NCI-H2196 treated with DMSO at 0.1 percent for 48 hours (cell line): ENCODE measurements at regions not wholly inside any gene's neighbourhood (a gene's known extent, or its start where the extent isn't known, plus 50 kb on each side); places are given as distances from the start of the nearest gene placed in this dataset.

ENCODE experiments used
- DNase-seq: peaks from one replicate; lab custom pipeline; 2025; ENCODE audit not compliant: unreplicated experiment; lab: John Stamatoyannopoulos, UW

DNA sequence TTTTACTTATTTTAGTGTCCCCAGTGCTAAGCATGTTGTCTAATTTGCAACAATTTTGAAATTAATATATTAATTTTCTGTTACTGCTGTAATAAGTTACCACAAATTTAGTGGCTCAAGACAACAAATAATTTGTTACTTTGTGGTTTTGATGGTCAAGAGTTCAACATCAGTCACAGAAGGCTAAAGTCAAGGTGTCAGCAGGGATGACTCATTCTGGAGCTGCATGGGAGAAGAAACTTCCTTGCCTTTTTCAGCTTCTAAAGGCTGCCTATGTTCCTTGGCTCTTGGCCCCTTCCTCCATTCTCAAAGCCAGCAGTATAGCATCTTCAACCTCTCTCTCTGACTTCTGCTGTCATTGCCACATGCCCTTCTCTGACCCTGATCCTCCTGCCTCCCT, 271.8 kb downstream of the HLX start:
- DNase-seq: no peak

GRCh38 chr1:221154932-221155331, 275.7 kb downstream of the HLX start:
- DNase-seq: no peak

DNA sequence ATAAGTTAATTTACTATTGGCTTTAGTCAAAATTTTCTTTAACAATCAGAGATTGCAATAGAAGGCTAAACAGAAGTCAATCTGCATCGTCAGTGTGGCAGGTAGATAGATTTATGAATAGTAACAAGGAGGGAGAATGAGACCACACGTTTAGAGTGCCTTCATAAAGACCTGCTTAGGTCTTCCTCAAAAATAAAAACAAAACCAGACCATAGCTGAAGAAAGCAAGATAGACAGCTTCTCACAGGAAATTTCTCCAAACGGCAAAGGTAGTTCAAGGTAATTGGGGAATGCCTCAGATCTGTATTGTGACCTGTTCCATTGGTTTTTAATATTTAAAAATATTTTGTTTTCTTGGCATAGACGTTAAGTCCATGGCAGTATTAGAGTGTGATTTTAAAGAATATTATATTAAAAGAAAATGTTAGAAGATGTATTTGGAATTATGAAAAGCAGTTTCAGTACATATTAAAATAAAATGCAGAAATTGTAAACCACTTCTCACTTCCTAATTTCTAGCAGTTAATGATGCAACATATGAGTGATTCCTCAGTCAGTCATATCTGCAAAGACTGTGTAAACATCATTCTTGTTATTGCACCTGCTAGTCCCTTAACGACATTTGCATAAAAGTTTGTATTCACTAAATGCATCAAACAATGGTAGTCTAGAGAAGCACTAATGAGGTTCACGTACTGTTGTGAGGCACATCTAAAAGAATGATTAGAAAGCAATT, 278.0 kb downstream of the HLX start:
- DNase-seq: no peak

- no peak for DNase-seq
These were observed 280.4 kb downstream of the HLX start for GRCh38 chr1:221159608-221160007.

DNA sequence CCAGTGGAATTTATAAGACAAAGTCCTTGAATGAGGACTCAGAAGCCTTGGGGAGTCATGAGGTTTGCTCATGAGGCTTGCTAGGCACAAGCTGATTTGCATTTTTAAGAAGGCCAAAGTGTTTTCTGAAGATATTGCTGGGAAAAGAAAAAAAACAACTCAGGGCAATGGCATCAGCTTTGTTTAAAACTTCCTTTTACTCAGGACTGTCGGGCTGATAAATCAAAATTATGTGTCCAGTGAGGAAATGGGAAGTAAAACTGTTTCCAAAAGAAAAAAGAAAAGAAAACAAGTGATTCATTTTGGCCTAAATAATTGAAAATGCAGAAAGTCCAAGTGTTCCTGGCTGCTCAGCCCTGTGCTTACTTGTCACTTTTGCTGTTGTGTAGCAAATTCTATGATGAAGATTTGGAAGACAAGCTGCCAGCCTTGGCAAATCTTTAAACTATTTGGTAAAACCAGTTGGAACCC, 282.4 kb downstream of the HLX start:
- no peak for DNase-seq

- no peak for DNase-seq
These were observed 283.1 kb downstream of the HLX start for GRCh38 chr1:221162352-221162751.

GRCh38 chr1:221162939-221163338, 283.7 kb downstream of the HLX start:
- DNase-seq: no peak

GRCh38 chr1:221164029-221164428, 284.8 kb downstream of the HLX start:
- no peak for DNase-seq

DNA sequence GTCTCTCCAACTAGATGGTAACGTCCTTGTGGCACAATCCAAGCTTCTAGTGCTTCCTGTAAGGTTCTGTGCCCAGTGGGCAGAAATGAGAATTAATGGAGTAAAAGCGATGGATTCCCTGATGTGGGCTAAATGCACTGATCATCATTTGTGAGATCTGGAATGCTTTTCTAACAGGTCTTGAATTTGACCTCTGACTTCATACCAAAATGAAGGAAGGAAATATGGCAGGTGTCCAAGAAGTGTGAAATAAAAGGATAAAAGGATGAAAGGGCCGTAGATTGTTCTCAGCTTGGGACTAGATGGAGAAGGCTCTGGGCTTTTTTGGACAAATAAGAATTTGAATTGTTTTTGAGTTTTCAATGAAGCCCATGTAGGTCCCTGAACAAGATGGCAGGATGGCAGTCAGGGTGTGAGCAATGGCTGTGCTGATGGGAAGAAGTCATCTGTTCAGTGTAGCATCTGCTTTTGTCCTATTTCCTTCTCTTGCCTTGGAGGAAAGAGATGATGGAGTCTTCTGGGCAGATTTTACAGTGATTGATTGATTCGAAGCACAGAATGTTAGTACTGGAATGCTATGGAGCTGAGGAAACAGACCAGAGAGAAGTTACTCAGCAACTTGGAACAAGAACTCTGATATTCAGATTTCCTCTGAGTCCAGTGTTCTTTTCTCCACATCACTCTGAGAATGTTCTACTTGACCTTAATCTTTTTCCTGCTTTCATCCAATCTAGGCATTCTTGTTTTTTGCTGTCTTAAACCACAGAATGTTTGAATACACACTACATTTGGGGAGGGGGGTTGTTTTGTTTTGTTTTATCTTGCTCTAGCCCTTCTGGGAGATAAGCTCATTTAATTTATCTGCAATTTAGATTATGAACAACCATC, 286.0 kb downstream of the HLX start:
- DNase-seq: no peak

DNA sequence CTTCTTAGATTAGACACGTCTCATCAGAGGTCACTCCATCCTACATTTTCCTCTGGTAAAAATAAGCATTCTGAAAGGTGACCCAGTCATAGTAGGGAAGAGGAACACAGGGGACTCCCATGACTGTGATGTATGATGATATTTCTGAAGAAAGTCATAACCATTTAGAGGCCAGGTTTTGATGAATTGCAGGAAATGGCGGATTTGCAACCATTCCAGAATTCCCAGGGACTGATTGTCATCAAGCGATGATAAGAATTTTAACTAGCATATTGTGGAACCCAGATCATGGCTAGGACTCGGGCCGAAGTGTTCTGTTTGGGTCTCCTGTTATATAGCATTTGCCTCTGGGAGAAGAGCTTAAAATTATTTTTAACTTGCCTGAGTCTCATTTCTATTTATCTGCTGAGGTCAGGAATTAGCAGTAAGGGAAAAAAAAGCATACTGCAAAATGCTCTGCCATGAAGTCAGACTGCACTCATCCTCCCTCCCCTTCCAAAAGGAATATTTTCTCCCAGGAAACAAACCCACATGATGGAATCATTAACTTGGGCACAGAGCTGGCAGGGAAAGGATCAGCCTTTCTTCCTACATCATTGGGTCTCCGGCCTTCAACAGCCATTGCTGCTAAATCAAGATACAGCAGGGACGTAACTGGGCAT, 286.7 kb downstream of the HLX start:
- DNase-seq: no peak

- DNase-seq: no peak
These were observed 287.5 kb downstream of the HLX start for GRCh38 chr1:221166559-221167318.

- no peak for DNase-seq
These were observed 290.2 kb downstream of the HLX start for GRCh38 chr1:221169447-221169889.

DNA sequence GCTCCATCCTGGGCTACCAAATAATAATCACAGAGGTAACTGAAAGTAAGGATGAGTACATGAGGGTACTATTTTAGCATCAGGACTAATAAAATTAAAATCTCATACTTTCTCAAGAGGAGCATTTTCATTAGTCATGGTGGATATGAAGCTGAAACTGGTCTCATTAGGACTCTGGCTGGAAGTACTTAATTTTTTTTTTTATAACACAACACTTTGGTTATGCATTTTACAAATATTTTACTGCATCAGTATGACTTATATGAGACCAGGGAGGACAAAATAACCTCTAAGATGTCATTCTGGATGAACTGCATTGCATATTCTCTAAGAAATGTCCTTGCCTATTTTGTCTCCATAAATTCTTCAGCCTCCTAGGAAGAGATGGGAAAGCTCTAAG, 290.9 kb downstream of the HLX start:
- DNase-seq: no peak

- no peak for DNase-seq
These were observed 292.5 kb downstream of the HLX start for GRCh38 chr1:221171768-221172167.

DNA sequence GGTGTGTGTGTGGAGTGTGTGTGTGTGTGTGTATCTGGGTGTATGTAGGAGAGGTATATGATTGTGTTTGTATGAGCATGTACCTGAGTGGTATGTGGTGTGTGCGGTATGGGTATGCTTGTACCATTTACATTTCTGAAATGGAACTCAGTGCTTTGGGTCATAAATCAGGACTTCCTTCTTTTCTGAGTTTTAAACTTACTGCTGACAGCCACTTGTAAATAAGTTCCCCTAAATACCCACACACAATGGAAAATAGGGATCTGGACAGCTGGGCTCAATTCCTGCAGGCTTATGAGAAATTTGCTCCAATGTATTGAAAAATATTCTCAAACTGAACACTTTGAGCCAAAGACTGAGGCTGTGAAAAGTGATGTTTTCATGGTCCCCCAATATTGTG, 293.6 kb downstream of the HLX start:
- no peak for DNase-seq

DNA sequence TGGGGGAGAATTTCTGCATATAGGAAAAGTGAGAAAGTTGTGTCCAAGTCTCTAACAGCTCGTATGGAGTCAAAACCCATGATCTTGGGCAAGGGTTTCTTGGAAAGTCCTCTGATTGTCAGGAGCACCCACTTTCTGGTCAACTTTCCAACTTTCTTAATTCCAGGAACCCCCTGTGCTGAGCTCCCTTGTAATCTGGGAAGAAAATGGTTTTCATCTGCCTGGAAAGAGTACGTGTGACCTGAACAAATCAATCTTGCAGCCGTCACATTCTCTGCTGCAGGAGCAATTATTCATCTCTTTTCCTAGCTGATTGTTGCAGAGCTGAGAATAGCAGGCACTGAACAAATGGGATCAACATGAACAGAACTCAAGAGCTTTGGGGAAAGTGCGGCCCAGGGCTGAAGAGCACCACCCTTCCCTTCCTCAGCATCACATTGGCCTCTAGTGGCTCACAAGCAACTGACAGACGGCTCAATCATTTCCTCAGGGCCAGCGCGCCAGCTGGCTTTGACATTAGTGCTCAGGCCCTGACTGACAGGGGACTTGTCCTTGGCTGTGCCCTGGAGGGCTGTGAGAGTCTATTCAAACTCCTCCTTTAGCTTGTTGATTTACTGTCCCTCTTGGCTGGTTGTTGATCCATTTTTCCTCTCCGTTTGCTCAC, 295.2 kb downstream of the HLX start:
- no peak for DNase-seq

DNA sequence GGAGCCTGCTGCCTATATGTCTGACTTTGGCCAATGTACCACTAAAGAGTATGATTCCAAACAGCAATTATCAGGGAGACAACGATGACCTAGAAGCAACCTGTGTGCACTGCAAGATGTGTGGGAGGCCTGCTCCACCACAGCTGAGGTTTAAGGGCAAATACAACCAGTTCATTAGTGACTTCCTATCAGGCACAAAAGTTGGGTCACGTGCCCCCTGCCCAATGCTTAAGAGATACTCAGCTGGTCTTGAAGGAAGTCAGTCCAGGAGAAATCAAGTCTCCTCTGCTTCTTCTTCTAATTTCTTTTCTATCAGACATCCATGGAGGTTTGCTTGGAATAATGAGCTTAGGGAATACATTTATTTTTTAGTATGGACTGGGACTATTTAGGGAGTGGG, 296.0 kb downstream of the HLX start:
- DNase-seq: no peak

DNA sequence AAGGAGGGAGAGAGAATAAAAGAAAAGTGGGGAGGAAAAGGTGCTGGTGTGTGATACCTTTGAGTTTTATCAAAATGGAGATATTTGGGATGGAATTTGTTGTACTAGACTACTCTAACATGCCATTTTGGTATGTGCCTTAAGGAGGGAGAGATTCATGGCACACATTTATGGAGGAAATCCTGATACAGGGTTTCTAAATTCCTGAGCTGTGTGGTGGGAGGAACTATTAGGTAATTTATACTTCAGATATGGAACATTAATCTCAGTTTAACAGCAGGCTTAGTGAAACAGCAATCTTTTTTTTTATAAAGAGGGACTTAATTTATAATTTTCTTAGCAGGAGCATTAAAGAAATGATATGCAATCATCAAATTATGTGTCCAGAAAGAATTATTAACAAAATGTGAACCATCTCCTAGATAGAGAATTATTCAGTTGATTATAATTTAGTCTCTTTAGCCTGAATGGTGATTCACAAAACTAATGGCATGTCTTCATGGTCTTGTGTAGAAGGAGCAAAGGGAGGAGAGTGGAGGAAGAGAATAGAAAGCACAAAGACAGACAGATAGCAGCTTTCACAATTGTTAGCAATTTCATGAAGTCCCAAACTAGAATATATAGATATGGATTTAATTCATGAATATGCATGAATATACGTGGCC, 301.6 kb downstream of the HLX start:
- no peak for DNase-seq

DNA sequence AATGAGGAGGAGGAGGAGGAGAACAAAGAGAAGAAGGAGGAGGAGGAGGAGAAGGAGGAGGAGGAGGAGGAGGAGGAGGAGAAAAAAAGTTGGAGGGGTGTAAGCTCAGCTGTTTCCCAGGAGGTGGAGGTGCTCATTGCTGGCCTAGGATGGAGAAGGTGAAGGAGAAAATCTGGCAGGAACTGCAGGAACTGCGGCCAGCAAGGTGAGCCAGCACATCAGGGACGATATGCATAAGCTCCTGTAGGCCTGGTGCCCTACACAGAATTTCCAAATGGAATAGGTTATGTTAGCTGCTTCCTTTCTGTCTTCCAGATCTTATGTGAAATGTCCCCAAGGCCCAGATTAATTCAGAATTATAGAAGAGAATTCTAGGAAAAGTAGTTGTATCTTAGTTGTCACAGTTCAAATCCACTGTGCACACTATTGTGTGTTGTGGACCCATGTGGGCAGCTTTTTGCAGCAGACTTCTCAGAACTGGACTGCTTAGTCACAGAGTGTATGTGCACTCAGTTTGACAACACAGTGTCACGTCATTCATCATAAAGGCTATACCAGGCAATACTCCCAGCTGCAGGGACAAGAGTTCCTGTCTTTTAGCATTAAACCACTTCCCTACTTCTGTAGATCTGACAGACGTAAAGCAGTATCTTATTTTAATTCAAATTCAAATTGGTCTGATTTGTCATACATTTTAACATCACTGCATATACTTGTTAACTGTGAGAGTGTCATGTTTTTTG, 303.7 kb downstream of the HLX start:
- DNase-seq: no peak
